Bronchial epithelial cell (primary cell): ENCODE measurements at regions not wholly inside any gene's neighbourhood (a gene's known extent, or its start where the extent isn't known, plus 50 kb on each side); places are given as distances from the start of the nearest gene placed in this dataset.
"Not testable (repeated sequence)": the region's sequence is repeated elsewhere in the genome, so short reads cannot be mapped to it uniquely, and the experiment has no call there.

Experiments used
- DNase-seq: peaks from one replicate; pipeline ENCODE4 v3.0.0-alpha.2; 2010; ENCODE audit warnings: low read depth
- FAIRE-seq: peaks from 2 replicates; lab custom pipeline; 2011; peaks lifted over from hg19 to GRCh38; lab: Jason Lieb, UNC
- H3K27me3 ChIP-seq: 2 replicates; pipeline ENCODE4 v1.5.1; 2011; ENCODE audit warnings: low read length; ENCODE audit not compliant: control insufficient read depth, insufficient read depth
- H3K36me3 ChIP-seq: 2 replicates; pipeline ENCODE4 v1.5.1; 2011; ENCODE audit warnings: low read length; ENCODE audit not compliant: control insufficient read depth, insufficient read depth
- H3K4me3 ChIP-seq: 2 replicates; pipeline ENCODE4 v1.5.1; 2011; ENCODE audit warnings: mild to moderate bottlenecking, low read depth, low read length, control low read depth
- CTCF ChIP-seq: IDR thresholded peaks from 2 replicates; pipeline ENCODE4 v1.5.1; 2011; ENCODE audit warnings: mild to moderate bottlenecking, moderate library complexity, low read length, control low read depth, inconsistent platforms; ENCODE audit not compliant: insufficient read depth, severe bottlenecking

- no peak for FAIRE-seq
- no peak for DNase-seq
These were observed 481.7 kb upstream of the NR3C2 start for GRCh38 chr4:148923881-148924280.

GRCh38 chr4:148922497-148922896 is 480.3 kb upstream of the NR3C2 start:
- Histone ChIP-seq H3K4me3 (no peak overlapping the region), H3K36me3 (no peaks in the 10 kb centered on the region), H3K27me3 (no peaks in the 10 kb centered on the region)
- no peak for TF ChIP-seq CTCF
- DNase-seq (no peak), FAIRE-seq (no peak)

More at GRCh38 chr4:148923881-148924280, 481.7 kb upstream of the NR3C2 start:
- no peaks in the 10 kb centered on the region for H3K27me3 ChIP-seq
- no peak for TF ChIP-seq CTCF
- H3K4me3 ChIP-seq: no peak overlapping the region
- H3K36me3 ChIP-seq: no peaks in the 10 kb centered on the region

GRCh38 chr4:148914734-148915133 is 472.5 kb upstream of the NR3C2 start:
- no peak for FAIRE-seq
- Histone ChIP-seq H3K36me3 (no peaks in the 10 kb centered on the region), H3K4me3 (no peak overlapping the region), H3K27me3 (no peaks in the 10 kb centered on the region)
- no peak for DNase-seq
- no peak for TF ChIP-seq CTCF

- FAIRE-seq (no peak), DNase-seq (no peak)
- Histone ChIP-seq H3K36me3 (no peaks in the 10 kb centered on the region), H3K4me3 (no peak overlapping the region), H3K27me3 (no peaks in the 10 kb centered on the region)
- no peak for TF ChIP-seq CTCF
These were observed 472.1 kb upstream of the NR3C2 start for GRCh38 chr4:148914301-148914700.

- FAIRE-seq (no peak), DNase-seq (no peak)
- Histone ChIP-seq H3K27me3 (no peaks in the 10 kb centered on the region), H3K36me3 (no peaks in the 10 kb centered on the region), H3K4me3 (no peak overlapping the region)
- no peak for TF ChIP-seq CTCF
These were observed 461.2 kb upstream of the NR3C2 start for GRCh38 chr4:148903388-148903787.

GRCh38 chr4:148901075-148901705 is 459.0 kb upstream of the NR3C2 start:
- DNase-seq (no peak), FAIRE-seq (no peak)
- no peak for TF ChIP-seq CTCF
- Histone ChIP-seq H3K27me3 (no peaks in the 10 kb centered on the region), H3K4me3 (no peak overlapping the region), H3K36me3 (no peaks in the 10 kb centered on the region)

GRCh38 chr4:148898139-148898538 is 455.9 kb upstream of the NR3C2 start:
- not testable (repeated sequence) for FAIRE-seq, DNase-seq, H3K4me3 ChIP-seq, H3K36me3 ChIP-seq, H3K27me3 ChIP-seq
